HPDE6-E6E7 (cell line): ENCODE measurements at regions not wholly inside any gene's neighbourhood (a gene's known extent, or its start where the extent isn't known, plus 50 kb on each side); places are given as distances from the start of the nearest gene placed in this dataset.
"Not testable (repeated sequence)": the region's sequence is repeated elsewhere in the genome, so short reads cannot be mapped to it uniquely, and the experiment has no call there.

ENCODE experiments used
- DNase-seq: peaks from one replicate; pipeline ENCODE4 v3.0.0; 2011; ENCODE audit warnings: missing footprints; ENCODE audit errors: extremely low spot score

- no peak for DNase-seq
Observed at GRCh38 chr7:51452694-51453093, 136.1 kb upstream of the COBL start.

- no peak for DNase-seq
Observed at GRCh38 chr7:51451751-51452476, 135.3 kb upstream of the COBL start.

- no peak for DNase-seq
Observed at GRCh38 chr7:51450541-51450940, 133.9 kb upstream of the COBL start.

- DNase-seq: no peak
Observed at GRCh38 chr7:51446785-51447184, 130.2 kb upstream of the COBL start.

GRCh38 chr7:51446356-51446755 lies 129.7 kb upstream of the COBL start:
- no peak for DNase-seq

- no peak for DNase-seq
Observed at GRCh38 chr7:51444936-51445335, 128.3 kb upstream of the COBL start.

- DNase-seq: peak; percentile 63
Observed at GRCh38 chr7:51430480-51431086, 114.0 kb upstream of the COBL start.

GRCh38 chr7:51428217-51428887 lies 111.7 kb upstream of the COBL start:
- no peak for DNase-seq

- DNase-seq: no peak
Observed at GRCh38 chr7:51426163-51426562, 109.6 kb upstream of the COBL start.

GRCh38 chr7:51409934-51410333 lies 93.3 kb upstream of the COBL start:
- DNase-seq: not testable (repeated sequence)

GRCh38 chr7:51397608-51398007 lies 81.0 kb upstream of the COBL start:
- DNase-seq: not testable (repeated sequence)

GRCh38 chr7:51393003-51393402 lies 76.4 kb upstream of the COBL start:
- DNase-seq: not testable (repeated sequence)

GRCh38 chr7:51389952-51390351 lies 73.3 kb upstream of the COBL start:
- not testable (repeated sequence) for DNase-seq

GRCh38 chr7:51389216-51389812 lies 72.7 kb upstream of the COBL start:
- not testable (repeated sequence) for DNase-seq

GRCh38 chr7:51388241-51388640 lies 71.6 kb upstream of the COBL start:
- not testable (repeated sequence) for DNase-seq

GRCh38 chr7:51386806-51387568 lies 70.4 kb upstream of the COBL start:
- not testable (repeated sequence) for DNase-seq

GRCh38 chr7:51386184-51386583 lies 69.6 kb upstream of the COBL start:
- not testable (repeated sequence) for DNase-seq

- not testable (repeated sequence) for DNase-seq
Observed at GRCh38 chr7:51382243-51382642, 65.6 kb upstream of the COBL start.

GRCh38 chr7:51376420-51377092 lies 59.9 kb upstream of the COBL start:
- DNase-seq: peak; percentile 9

- DNase-seq: no peak
Observed at GRCh38 chr7:51374936-51375335, 58.3 kb upstream of the COBL start.

- DNase-seq: not testable (repeated sequence)
Observed at GRCh38 chr7:51373607-51374006, 57.0 kb upstream of the COBL start.
